GM04503 (cell line): ENCODE measurements at regions not wholly inside any gene's neighbourhood (a gene's known extent, or its start where the extent isn't known, plus 50 kb on each side); places are given as distances from the start of the nearest gene placed in this dataset.

Experiments
- DNase-seq: peaks from one replicate; pipeline ENCODE4 v3.0.0-alpha.2; 2012; ENCODE audit warnings: low read depth

DNA sequence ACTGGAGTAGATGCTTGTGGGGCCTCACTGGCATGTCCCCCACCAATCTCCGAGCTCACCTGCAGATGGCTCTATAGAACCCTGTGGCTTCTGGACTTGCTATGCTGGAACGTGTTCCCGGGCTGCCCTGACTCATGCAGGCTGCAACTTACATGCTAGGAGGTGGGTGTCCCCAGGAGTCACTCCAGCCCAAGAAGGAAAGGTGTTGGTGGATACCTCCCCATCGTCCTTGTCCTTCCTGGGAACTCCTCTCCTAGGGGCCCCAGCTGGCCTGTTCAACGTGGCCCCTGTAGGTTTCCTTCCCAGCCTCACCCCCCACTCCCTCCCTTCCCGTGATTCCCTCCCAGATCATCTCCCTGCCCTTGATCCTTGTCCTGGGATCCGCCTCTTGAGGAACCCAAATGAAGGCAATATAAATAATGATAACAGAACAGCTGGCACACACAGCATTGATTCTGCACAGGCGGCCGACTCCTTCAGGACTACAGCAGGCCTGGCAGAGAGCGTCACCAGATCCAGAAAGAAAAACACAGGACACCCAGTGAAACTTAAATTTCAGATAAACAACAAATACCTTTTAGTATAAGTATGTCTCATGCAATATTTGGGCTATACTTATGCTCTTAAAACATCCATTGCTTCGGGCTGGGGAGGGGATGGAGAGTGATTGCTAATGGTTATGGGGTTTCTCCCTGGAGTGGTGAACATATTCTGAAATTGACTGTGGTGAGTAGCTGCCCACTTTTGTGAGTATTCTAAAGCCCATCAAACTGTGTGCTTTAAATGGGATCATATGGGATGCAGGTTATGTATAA is 221.1 kb upstream of the GSE1 start:
- DNase-seq = no peak

DNA sequence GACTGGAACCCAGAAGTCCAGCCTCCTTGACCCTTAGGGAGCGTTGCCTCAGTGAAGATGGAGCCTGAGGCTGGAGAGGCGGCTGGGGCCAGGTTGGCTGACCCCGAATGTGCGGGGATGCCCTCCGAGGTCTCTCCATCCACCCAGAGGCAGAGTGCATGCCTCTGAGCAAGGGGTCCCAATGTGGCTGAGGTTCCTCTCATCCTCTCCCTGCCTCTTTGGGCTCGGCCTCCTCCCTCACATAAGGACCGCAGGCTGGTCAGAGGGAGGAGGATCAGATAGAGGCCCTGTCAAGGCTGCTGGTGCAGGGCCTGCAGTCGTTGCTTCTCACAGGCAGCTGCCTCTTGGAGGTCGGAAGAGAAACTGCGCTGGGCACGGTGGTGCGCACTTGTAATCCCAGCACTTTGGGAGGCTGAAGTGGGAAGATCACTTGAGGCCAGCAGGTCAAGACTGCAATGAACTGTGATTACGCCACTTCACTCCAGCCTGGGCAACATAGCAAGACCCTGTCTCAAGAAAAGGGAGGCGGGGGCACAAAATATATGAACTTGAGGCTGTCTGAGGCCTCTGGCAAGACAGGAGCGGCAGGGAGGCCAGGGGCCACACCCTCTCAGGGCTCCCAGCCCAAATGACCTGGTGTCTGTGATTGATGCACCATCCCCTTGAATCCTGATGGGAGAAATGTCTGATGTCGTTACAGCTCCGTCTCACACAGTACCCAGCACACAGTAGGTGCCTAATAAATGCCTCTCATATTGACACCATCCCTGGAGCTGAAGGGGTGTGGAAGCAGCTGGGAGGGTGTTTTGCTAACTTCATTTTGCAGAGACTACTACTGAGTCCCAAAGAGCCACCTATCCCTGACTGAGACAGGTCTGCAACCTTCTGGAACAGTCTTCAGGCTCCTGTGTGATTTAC is 220.1 kb upstream of the GSE1 start:
- no peak for DNase-seq

DNA sequence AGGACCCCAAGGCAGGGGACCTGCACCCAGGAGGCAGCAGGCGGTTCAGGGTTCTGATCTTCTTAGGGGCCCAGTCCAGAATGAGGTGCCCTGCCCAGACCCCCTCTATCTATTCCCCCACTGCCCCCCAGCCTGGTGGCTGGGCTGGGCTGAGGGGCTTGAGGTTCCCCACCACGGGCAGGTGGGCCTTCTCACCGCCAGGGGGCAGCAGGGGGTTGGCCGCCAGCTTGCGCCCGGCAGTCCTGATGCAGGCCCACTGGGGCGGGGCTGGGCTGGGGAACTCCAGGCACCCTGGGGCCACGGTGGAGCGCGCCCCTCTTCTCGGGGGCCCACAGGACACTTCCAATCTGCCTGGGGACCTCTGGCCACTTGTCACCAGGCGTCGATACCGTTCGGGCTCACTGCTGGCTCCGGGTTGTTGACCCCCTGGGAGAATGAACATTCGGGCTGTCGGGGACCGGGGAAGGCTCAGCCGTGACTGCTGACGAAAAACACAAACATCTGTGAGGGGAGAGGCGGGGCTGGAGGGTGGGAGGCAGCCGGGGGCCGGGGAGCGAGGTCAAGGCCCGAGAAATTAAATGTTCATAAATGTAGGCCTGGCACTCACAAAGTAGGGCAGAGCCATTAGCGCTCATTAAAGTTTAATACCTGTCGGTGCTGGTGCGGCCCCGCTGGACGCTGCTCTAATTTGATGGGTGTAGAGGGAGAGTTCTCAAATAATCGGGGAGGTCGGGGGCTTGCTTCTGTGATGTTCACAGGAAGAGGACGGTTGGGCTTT is 219.3 kb upstream of the GSE1 start:
- no peak for DNase-seq

- DNase-seq = no peak
These were observed 218.5 kb upstream of the GSE1 start for GRCh38 chr16:85394456-85395206.

DNA sequence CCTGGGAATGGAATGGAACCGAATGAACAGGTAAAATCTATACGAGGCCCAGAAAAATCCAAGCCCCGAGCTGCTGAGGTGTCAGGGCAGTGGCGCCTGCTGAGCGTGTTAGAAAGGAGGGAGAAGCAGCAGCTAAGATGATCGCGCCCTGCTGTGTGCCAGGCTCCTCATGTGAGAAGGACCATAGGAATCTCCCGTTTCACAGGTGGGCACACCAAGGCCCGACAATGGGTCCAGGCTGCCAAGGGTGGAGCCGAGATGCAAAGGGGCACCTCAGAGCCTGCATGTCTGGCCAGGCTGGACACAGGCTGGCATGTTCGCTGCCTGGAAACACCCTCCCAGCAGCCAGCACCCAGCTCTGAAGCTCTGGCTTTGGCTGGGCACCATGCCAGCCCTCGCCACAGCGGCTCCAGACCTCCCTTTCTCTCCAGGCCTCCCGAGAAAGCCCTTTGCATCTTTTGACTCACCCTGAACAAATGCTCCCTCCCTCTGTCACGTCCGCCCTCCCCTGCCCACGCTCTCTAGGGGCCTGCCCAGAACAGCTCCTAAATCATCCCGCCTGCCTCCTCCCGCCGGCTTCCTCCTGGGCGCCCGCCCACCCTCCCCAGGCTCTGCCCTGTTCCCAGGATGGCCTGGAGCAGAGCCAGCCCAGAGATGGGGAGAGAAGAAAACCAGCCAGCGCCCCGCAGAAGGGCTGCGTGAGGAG is 217.8 kb upstream of the GSE1 start:
- peak; percentile 95 for DNase-seq

DNA sequence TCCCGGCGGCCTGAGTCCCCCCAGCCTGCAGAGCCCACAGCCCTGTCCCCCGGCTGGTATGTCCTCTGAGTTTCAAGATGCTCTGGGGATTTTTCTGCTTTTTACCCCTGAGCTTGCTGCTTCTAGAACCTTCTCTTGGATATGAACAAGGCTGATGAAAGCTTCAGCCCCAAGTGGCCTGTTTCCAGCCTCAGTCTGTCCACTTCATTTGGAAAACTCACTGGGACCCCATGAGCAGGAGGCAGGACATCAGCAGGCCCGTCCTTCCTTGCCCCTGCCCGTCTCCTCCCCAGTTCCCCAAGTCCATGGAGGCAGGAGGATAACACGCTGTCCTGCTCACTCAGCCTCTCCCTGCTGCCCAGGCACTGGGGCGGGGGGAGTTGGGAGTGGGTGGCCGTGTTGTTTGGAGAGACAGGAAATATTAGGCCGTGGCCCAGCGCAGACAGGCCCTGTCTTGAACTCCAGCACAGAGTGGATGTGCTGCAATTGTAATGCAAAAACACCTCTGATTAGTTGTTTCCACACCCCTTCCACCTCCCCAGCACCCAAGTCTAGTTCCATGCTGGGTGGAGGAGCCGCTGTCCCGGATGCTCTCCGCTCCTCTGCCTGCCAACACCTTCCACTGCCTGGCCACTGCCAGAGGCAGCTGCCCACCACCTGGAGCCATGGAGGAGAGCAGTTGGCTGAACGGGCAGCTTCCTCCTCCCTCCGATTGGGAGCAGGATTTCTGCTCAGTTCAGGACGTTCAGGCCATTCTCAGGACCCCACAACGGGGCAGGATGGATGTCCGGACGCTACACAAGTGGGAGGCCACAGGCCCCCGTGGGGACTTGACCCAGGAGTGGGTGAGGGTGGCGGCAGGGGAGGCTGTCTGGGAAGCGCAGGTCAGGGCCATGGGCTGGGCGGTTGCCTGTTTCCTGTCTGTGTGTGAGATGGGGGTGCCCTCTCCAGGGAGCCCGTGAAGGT is 216.9 kb upstream of the GSE1 start:
- DNase-seq = no peak

- DNase-seq = no peak
These were observed 215.9 kb upstream of the GSE1 start for GRCh38 chr16:85396879-85397871.

DNA sequence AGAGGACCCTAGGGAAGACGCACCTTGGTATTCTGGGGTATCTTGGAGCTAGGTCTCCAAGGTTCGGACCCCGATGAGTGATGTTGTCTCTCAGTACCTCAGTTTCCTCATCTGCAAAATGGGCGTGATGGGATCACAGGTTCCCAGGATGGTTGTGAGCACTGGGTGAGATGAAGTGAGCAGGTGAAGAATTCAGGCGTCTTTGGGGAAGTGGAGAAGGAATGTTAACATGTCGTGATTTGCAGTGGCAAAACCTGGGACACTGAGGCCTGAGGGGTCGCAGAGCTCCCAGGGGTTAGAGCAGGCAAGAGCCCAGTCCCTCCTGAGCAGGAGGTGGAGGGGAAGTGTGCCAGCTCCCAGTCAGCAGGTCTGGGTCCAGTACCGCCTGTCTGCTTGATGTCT is 215.1 kb upstream of the GSE1 start:
- DNase-seq = no peak

GRCh38 chr16:85398688-85399582 is 214.2 kb upstream of the GSE1 start:
- DNase-seq = no peak

DNA sequence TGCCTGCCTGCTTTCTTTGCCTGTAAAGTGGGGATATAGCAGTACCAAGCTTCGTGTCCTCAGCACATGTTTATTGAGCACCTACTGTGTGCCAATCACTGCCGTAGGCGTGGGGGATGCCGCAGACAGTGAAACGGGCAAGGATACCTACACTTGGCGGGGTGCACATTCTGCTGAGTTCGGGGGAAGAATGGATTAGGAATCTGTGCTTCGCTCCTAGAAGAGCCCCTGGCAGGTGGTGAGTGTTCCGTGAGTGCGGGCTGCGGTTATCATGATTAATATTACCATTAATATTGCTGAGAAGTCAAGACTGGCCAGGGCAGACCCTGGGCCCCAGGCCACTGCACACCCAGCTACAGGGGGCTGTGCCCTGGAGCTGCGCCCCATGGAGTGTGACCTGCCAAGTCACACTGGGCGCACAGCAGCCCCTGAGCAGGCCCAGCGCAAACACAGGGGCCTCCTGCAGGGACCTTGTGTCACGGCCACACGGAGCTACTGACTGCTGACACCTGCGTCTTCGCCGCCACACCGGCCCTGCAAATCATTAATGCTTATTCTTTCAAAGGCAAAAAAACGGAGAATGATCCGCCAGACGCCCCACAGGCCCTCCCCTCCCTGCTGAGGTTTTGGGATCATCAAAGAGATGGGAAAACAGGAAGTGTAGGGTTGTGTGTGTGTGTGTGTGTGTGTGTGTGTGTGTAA is 213.4 kb upstream of the GSE1 start:
- no peak for DNase-seq

- DNase-seq = no peak
These were observed 212.6 kb upstream of the GSE1 start for GRCh38 chr16:85400305-85401205.

- no peak for DNase-seq
These were observed 211.7 kb upstream of the GSE1 start for GRCh38 chr16:85401370-85401916.

- DNase-seq = no peak
These were observed 211.0 kb upstream of the GSE1 start for GRCh38 chr16:85401917-85402766.

GRCh38 chr16:85402910-85403692 is 210.0 kb upstream of the GSE1 start:
- DNase-seq = no peak
